ENCODE measurements at regions not wholly inside any gene's neighbourhood (a gene's known extent, or its start where the extent isn't known, plus 50 kb on each side); places are given as distances from the start of the nearest gene placed in this dataset.
A peak's percentile ranks its signal among the peaks of the same experiment; 100 is the strongest.

DNA sequence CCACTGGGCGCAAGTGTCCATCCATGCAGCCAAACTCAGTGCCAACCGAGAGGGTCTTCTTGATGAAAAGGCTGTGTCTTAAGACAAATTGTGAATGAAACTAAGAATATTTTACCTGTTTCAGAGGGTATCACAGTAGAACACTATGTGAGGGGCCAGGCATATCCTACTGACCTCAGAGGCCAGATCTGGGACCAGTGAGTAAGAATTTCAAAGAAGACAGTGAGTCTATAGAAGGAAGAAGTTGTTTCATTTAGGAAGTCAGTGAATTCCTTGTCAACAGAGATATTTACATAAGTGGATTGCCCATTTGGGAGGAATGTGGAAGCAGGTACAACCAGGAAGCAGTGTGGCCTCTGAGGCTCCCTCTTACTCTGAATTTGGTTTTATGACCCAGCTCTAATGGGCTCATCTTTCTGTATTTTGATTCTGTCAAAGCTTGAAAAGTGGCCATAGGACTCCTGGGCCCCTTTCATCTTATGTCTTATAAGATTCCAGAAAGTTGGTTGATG is 137.4 kb downstream of the ZNF664 start:
- ChIA-PET CTCF (no interaction called here), RAD21 (ENCODE audit: low non-redundant PET in 1 of 2, low total read pairs in 2 of 2, uncharacterized antibody in 2 of 2, unreplicated experiment in 2 of 2) (no interaction called here), POLR2A (interaction anchor here (0.5 kb wide), 1 partner anchor 728 kb away, joined by 3 read pairs; no protein-coding TSS in a partner anchor)
- H3K9me3 ChIP-seq (ENCODE audit: control insufficient read depth in 1 of 2, insufficient read depth in 1 of 2, low read depth in 1 of 2, low read length in 2 of 2), result no peaks in the 10 kb centered on the region
- H4K20me1 ChIP-seq (ENCODE audit: insufficient read depth), result no peaks in the 10 kb centered on the region
- no peak overlapping the region for H3K27ac ChIP-seq (ENCODE audit: low read depth, low read length)
- H3K27me3 ChIP-seq (ENCODE audit: insufficient read depth, low read length), result no peaks in the 10 kb centered on the region
- H3K4me1 ChIP-seq (ENCODE audit: control insufficient read depth in 1 of 2, insufficient read depth in 2 of 2, low read length in 2 of 2), result peaks cover 0 to 5% of the 10 kb centered on the region in 2 experiments; a peak in 1 of 4 replicates
- intact Hi-C loops (cut with micrococcal nuclease), result no loop called here
- no TSS peak for BruUV-seq (replicated peaks)
- H3K36me3 ChIP-seq (ENCODE audit: control insufficient read depth in 1 of 2, insufficient read depth in 2 of 2, low read length in 2 of 2), result no peaks in the 10 kb centered on the region
- H3K79me2 ChIP-seq (ENCODE audit: insufficient read depth, low read length), result no peaks in the 10 kb centered on the region
- DNase-seq (ENCODE audit: low read depth, low spot score) (no peak), ATAC-seq (no peak)
- no peak overlapping the region for H3K9ac ChIP-seq (ENCODE audit: low read length)
- no peak overlapping the region for H3K4me3 ChIP-seq (replicated peaks in 1 of 2; ENCODE audit: low read depth in 1 of 2, low read length in 2 of 2)
- H3K4me2 ChIP-seq (ENCODE audit: low read length), result 0 out of 2 replicates have a peak overlapping the region, but pooled peaks have one; percentile 2
- peak overlapping the region; percentile 62 for H2AFZ ChIP-seq (ENCODE audit: low read depth, low read length, poor library complexity, severe bottlenecking)
- TF ChIP-seq SRF (IDR thresholded peaks at IDR 0.05; ENCODE audit: low read depth) (no peak), ZFX (IDR thresholded peaks at IDR 0.05) (no peak), EZH2 (IDR thresholded peaks at IDR 0.05) (no peak), TCF7L2 (IDR thresholded peaks at IDR 0.05; ENCODE audit: borderline replicate concordance, extremely low read depth, insufficient read depth, insufficient read length) (no peak), EGR1 (IDR thresholded peaks at IDR 0.05; ENCODE audit: low read depth) (no peak), CEBPB (IDR thresholded peaks at IDR 0.05; ENCODE audit: low read depth) (no peak), JUND (IDR thresholded peaks at IDR 0.05) (no peak), FOSL1 (IDR thresholded peaks at IDR 0.05; ENCODE audit: low read depth) (no peak)
- TF ChIP-seq, protein P1, sequence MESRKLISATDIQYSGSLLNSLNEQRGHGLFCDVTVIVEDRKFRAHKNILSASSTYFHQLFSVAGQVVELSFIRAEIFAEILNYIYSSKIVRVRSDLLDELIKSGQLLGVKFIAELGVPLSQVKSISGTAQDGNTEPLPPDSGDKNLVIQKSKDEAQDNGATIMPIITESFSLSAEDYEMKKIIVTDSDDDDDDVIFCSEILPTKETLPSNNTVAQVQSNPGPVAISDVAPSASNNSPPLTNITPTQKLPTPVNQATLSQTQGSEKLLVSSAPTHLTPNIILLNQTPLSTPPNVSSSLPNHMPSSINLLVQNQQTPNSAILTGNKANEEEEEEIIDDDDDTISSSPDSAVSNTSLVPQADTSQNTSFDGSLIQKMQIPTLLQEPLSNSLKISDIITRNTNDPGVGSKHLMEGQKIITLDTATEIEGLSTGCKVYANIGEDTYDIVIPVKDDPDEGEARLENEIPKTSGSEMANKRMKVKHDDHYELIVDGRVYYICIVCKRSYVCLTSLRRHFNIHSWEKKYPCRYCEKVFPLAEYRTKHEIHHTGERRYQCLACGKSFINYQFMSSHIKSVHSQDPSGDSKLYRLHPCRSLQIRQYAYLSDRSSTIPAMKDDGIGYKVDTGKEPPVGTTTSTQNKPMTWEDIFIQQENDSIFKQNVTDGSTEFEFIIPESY (IDR thresholded peaks at IDR 0.05; ENCODE audit: extremely low read depth, insufficient replicate concordance, low read length), result no peak
- TF ChIP-seq, protein P2, sequence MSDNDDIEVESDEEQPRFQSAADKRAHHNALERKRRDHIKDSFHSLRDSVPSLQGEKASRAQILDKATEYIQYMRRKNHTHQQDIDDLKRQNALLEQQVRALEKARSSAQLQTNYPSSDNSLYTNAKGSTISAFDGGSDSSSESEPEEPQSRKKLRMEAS (IDR thresholded peaks at IDR 0.05), result no peak
- TF ChIP-seq, protein P3, sequence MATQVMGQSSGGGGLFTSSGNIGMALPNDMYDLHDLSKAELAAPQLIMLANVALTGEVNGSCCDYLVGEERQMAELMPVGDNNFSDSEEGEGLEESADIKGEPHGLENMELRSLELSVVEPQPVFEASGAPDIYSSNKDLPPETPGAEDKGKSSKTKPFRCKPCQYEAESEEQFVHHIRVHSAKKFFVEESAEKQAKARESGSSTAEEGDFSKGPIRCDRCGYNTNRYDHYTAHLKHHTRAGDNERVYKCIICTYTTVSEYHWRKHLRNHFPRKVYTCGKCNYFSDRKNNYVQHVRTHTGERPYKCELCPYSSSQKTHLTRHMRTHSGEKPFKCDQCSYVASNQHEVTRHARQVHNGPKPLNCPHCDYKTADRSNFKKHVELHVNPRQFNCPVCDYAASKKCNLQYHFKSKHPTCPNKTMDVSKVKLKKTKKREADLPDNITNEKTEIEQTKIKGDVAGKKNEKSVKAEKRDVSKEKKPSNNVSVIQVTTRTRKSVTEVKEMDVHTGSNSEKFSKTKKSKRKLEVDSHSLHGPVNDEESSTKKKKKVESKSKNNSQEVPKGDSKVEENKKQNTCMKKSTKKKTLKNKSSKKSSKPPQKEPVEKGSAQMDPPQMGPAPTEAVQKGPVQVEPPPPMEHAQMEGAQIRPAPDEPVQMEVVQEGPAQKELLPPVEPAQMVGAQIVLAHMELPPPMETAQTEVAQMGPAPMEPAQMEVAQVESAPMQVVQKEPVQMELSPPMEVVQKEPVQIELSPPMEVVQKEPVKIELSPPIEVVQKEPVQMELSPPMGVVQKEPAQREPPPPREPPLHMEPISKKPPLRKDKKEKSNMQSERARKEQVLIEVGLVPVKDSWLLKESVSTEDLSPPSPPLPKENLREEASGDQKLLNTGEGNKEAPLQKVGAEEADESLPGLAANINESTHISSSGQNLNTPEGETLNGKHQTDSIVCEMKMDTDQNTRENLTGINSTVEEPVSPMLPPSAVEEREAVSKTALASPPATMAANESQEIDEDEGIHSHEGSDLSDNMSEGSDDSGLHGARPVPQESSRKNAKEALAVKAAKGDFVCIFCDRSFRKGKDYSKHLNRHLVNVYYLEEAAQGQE (IDR thresholded peaks at IDR 0.05; ENCODE audit: low read depth), result no peak
- H3K9me2 ChIP-seq (ENCODE audit: insufficient read depth), result no peaks in the 10 kb centered on the region
